NCI-H526 treated with DMSO at 0.1 percent for 48 hours (cell line): ENCODE measurements at regions not wholly inside any gene's neighbourhood (a gene's known extent, or its start where the extent isn't known, plus 50 kb on each side); places are given as distances from the start of the nearest gene placed in this dataset.

Source experiments
- DNase-seq: peaks from one replicate; lab custom pipeline; 2025; lab: John Stamatoyannopoulos, UW

- DNase-seq = no peak
These were observed 517.5 kb downstream of the BCL11B start for GRCh38 chr14:98754343-98755020.

DNA sequence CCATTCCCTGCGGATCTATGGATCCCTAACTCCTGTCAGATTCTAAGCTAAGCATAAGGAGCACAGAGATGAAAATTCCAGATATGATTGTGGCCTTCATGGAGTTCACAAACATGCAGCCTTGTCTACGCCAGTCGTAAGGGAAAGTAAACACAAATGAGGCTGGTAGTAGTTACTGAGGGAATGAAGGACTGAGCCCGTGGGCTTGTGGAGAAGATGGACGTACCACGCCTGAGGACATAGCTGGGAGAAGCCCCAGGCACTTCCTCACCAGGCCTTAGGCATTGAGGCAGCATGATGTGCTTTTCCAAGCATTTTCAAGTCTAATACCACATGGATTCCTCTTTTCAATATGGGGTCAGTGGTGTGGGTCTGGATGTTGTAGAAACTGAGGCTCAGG lies 515.2 kb downstream of the BCL11B start:
- no peak for DNase-seq

GRCh38 chr14:98758440-98758839 lies 513.6 kb downstream of the BCL11B start:
- no peak for DNase-seq

- DNase-seq = no peak
These were observed 510.0 kb downstream of the BCL11B start for GRCh38 chr14:98761993-98762392.

DNA sequence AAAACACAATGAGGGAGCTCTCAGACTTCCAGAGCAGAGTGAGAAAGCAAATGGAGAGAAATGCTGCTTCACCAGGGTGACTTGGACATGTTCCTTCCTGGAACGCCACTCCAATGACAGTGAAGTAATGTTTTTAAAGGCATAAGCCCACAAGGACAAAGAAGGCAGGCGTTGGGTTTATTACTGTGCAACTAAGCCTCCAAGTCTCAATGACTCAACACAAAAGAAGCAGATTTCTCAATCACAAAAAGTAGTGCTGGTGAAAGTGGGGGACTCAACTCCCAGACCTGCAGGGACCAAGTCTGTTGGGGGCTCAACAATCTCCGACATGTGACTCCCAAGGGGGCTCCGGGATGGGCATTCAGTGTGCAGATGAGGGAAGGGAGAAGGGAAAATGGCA lies 505.2 kb downstream of the BCL11B start:
- no peak for DNase-seq

DNA sequence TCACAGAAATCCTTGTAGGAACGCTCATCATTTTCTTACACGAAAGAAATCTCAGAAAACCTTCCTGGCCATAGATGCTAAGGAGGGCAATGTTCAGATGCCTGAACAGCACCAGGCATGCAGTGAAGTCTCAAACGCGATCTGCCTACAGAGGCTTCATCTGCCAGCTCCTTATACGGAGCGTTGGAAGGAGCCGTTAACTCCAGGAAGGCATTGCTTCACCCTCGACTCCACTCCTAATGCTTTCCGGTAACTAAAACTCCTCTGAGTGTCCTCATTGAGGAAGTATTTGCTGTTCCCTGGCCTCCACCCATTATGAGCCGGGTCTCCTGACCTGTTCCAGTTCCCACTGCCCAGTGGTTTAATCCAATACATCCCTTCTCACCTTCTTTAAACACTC lies 502.7 kb downstream of the BCL11B start:
- DNase-seq = no peak

- no peak for DNase-seq
These were observed 501.8 kb downstream of the BCL11B start for GRCh38 chr14:98770151-98770550.

GRCh38 chr14:98773814-98774213 lies 498.2 kb downstream of the BCL11B start:
- DNase-seq = no peak

DNA sequence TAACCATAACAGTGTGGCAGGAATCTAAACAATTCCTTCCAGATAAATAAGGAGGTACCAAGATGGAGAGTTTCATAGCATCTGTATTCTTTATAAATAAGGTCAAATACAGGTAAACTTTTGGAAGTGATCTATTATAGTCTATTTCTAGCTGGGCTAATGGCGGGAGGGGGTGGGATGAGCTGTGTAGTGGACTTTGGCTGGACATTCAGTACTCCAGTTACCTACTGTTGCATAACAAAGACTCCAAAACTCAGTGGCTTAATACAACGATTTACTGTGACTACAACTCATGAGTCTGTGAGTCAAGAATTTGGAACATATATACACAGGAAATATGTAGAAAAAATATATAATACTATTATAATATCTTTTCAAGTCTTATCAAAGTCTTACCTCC lies 496.1 kb downstream of the BCL11B start:
- DNase-seq = no peak

- DNase-seq = no peak
These were observed 489.9 kb downstream of the BCL11B start for GRCh38 chr14:98782062-98782461.

GRCh38 chr14:98785578-98785977 lies 486.4 kb downstream of the BCL11B start:
- no peak for DNase-seq

DNA sequence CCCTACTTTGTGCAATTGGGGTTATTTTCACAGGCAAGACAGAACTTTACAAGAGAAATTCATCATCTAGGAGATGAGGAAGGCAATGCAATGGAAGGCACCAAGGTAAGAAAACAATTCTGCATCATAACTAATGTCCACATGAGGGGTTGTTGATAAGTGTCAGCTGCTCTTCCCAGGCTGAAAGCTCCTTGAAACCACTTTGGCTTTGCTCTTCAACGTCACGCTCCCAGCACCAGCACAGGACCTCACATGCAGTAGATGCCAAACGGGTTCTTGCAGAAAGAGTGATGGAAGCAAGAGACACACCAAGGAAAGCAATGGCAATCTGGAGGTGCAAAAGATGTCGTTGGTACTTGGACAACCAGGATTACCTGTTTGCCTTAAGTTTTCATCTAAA lies 485.5 kb downstream of the BCL11B start:
- no peak for DNase-seq

DNA sequence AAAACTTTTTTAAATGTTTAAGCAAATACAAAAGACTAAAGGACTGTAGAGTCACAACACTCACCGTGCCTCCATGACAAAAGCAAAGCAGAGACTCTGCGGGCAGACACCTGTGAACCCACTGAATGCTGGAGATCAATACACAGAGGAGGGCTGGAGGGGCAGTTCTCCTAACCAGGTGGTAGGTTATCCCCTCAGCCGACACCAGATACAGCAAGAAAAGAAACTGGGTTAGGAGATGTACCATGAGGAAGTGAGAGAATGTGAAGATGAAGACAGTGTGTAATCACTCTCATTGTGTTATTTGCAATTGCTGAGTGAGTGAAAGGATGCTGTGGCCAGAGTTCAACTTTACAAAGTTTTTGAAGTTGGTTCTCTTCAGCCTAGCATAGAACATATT lies 480.3 kb downstream of the BCL11B start:
- no peak for DNase-seq

DNA sequence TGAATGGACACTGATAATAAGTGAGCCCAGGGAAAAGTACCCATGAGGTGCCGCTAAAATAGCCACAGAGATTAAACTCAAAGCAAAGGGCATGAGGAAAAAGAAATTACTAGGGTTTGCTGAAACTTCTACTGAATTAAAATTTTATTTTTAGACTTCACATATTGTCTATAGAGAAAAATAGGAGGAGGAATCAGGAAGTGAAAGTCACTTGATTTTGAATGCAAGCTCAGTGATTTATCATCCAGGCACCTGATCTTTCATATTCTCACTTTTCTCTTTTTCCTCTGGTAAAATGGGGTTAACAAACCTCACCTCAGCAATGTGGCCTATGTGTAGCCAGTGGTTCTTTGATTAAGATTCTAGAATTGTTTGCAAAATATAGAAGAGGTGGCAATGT lies 479.8 kb downstream of the BCL11B start:
- no peak for DNase-seq

- DNase-seq = peak; percentile 95
These were observed 473.9 kb downstream of the BCL11B start for GRCh38 chr14:98798099-98798498.

- no peak for DNase-seq
These were observed 472.1 kb downstream of the BCL11B start for GRCh38 chr14:98799891-98800290.

GRCh38 chr14:98802044-98802443 lies 470.0 kb downstream of the BCL11B start:
- DNase-seq = no peak

DNA sequence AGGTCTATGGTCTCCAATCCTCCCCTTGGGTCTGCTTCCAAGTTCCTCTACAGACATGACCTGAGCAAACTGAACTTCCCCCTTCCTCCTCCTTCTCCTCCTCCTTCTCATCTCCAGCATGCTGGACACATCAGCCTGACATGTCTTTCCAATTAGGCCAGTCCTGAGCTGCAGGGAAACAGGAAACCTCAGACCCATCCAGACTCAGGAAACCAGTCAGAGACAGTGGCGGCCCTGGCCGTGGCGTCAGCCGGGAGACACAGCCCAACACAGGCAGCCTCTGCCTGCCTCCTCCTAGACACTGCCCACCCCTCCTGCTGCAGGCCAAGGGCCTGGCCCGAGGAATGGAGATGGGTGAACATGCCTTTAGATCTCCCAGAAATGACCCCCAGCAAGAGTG lies 468.8 kb downstream of the BCL11B start:
- DNase-seq = no peak

DNA sequence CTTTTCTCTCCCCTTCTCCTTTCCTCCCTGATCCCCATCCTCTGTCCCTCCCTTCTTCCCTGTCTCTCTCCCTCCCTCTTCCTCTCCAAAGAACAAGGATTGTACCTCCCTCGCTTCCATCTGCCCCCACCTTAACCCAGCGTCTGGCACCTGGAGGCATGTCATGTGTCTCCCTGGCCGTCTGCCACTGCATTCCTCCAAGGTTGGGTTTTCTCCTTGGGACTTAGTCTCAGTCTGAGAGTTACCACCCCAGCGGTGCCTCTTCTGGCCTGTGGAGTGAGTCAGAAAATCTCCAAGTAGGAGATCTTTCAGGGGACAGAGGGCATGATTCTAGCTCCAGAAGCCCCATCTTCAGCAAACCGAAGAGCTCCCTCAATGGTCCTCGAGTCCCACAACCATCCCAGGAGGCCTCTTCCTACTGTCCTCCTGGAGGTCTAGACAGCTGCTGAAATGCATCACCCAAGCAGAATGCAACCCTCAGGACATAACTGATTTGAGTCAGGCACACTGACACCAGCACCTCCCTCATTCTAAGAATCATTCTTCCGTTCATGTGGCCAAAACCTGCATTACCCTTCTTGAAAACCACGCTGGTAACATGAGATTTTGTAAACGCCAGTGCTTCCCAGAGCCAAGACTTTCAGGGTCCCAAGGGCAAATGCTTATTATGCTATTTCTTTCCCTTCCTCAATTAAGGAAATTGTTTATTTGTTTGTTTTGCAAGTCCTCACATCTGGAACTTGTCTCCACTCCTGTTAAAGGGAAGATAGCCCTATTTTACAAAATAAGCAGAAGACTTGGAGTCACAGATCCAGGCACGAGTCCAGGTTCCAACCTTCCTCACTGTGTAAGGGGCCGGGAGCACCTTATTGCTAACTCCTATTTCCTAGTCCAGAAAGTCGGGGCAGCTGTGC lies 463.2 kb downstream of the BCL11B start:
- no peak for DNase-seq

DNA sequence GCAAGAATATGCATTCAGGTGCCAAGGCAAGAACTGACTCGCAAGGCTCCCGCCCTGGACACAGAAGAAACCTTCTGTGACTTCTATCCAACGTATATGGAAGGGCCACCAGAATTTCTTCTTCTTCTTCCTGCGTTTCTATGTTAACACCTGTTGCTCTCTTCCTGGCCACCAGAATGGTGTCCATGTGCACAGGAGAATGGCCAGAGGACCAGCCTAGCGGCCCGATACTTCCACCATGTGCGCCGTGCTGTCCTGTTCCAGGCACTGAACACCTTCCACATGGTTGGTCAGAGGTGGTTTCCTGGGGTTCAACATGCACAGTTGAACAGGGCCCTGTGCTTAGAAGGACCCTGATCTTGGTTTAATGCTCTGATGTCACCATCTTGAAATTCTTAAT lies 455.8 kb downstream of the BCL11B start:
- DNase-seq = no peak

DNA sequence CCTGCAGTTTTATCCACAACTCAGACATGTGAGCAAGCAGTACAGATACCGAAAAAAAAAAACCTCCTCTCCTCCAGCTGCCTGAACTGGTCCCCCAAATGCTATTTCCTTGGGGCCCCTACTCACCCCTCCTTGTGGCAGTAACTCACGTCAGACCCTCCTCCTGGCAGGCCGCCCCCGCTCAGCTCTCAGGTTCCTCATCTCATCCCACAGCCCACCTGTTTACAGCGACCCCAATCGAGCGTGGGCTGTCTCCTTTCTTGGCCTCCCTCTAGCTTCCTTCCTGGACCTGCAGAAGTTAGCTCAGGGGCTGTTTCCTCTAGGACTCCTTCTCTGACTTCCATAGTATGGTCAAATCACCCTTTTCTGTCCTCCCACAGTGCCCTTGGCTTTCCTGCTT lies 455.3 kb downstream of the BCL11B start:
- no peak for DNase-seq

DNA sequence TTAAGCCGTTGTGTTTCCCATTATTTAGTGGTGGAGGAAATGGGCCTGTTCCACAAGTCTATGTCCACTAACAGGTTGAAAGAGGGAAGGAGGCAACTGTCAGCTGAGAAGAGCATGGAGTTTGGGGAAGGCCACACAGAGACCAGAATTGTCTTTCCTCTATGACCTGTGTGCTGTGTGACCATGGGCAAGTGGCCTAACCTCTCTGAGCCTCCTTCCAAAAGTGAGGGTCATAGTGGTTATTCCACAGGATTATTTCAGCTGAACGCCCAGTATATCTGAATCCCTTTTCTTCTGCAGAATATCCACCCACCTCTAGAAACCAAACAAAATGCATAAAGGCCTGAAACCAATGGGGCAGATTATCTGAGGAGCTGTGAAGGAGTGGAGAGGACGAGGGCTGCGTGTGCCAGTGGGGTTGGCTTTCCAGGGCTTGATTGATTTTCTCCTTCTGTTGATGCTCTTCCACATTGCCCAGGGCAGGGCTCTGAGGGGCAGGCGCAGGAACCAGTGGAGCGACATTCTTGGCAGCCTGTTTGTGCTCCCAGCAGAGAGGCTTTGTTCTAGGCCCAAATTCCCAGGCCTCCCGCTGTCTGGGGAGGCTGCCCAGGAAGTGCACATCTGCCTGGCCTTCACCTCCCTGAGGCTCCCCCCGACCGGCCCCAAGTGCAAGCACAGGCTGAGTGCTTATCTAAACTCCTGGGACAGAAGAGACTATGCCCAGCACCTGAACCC lies 452.7 kb downstream of the BCL11B start:
- DNase-seq = no peak

DNA sequence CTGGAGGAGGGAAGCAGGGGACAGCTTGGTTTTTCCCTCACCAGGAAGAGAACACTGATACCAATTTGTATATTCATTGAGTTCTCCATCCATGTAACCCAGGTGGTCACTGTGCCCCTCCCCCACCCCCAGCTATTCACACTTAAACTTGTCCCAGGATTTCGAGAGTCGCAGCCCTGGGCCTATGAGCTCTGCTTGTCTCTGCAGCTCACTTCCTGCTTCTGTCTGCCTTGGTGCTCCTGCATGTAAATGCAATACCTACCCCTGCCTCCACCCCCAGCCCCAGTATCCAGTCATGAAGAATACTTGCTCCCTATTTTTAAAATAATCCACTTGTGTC lies 452.2 kb downstream of the BCL11B start:
- no peak for DNase-seq
